GM21576 (cell line): ENCODE measurements at regions not wholly inside any gene's neighbourhood (a gene's known extent, or its start where the extent isn't known, plus 50 kb on each side); places are given as distances from the start of the nearest gene placed in this dataset.
"Not testable (repeated sequence)": the region's sequence is repeated elsewhere in the genome, so short reads cannot be mapped to it uniquely, and the experiment has no call there.

Experiments
- ATAC-seq: cut with Tn5 transposase; IDR thresholded peaks from one replicate; pipeline ENCODE4 v1.9.1; 2021; ENCODE audit warnings: mild to moderate bottlenecking, moderate library complexity; ENCODE audit not compliant: unreplicated experiment

GRCh38 chr15:99454941-99455788 lies 110.6 kb upstream of the MEF2A start:
- ATAC-seq = no peak

GRCh38 chr15:99455789-99456160 lies 110.0 kb upstream of the MEF2A start:
- ATAC-seq = no peak

GRCh38 chr15:99464137-99464536 lies 101.6 kb upstream of the MEF2A start:
- no peak for ATAC-seq

GRCh38 chr15:99466701-99467337 lies 99.0 kb upstream of the MEF2A start:
- ATAC-seq = no peak

GRCh38 chr15:99467338-99467720 lies 98.5 kb upstream of the MEF2A start:
- ATAC-seq = no peak

- no peak for ATAC-seq
Observed at GRCh38 chr15:99467853-99468464, 97.8 kb upstream of the MEF2A start.

GRCh38 chr15:99470204-99470603 lies 95.6 kb upstream of the MEF2A start:
- not testable (repeated sequence) for ATAC-seq

GRCh38 chr15:99472416-99473145 lies 93.2 kb upstream of the MEF2A start:
- ATAC-seq = no peak

GRCh38 chr15:99473981-99474906 lies 91.5 kb upstream of the MEF2A start:
- no peak for ATAC-seq

- ATAC-seq = no peak
Observed at GRCh38 chr15:99474909-99475753, 90.7 kb upstream of the MEF2A start.

- no peak for ATAC-seq
Observed at GRCh38 chr15:99475754-99476412, 89.9 kb upstream of the MEF2A start.

- no peak for ATAC-seq
Observed at GRCh38 chr15:99476413-99477222, 89.2 kb upstream of the MEF2A start.

GRCh38 chr15:99477791-99478471 lies 87.9 kb upstream of the MEF2A start:
- ATAC-seq = no peak

- no peak for ATAC-seq
Observed at GRCh38 chr15:99478977-99479376, 86.8 kb upstream of the MEF2A start.

GRCh38 chr15:99480016-99480810 lies 85.6 kb upstream of the MEF2A start:
- no peak for ATAC-seq

- ATAC-seq = no peak
Observed at GRCh38 chr15:99481113-99481950, 84.5 kb upstream of the MEF2A start.
